ENCODE measurements at regions not wholly inside any gene's neighbourhood (a gene's known extent, or its start where the extent isn't known, plus 50 kb on each side); places are given as distances from the start of the nearest gene placed in this dataset.

- no peak for DNase-seq (ENCODE audit: low spot score)
- Histone ChIP-seq H3K27ac (no peak overlapping the region), H3K4me3 (no peak overlapping the region)
- no peak for TF ChIP-seq CTCF (IDR thresholded peaks at IDR 0.05)
These were observed 730.0 kb downstream of the MTRR start for GRCh38 chr5:8598996-8599395.

GRCh38 chr5:8600843-8601242, 731.9 kb downstream of the MTRR start:
- TF ChIP-seq CTCF (IDR thresholded peaks at IDR 0.05) = no peak
- Histone ChIP-seq H3K4me3 (no peak overlapping the region), H3K27ac (no peak overlapping the region)
- no peak for DNase-seq (ENCODE audit: low spot score)

- no peak for DNase-seq (ENCODE audit: low spot score)
- H3K4me3 ChIP-seq = no peak overlapping the region
- TF ChIP-seq CTCF (IDR thresholded peaks at IDR 0.05) = no peak
- H3K27ac ChIP-seq = no peak overlapping the region
These were observed 732.9 kb downstream of the MTRR start for GRCh38 chr5:8601831-8602354.

- Histone ChIP-seq H3K27ac (no peak overlapping the region), H3K4me3 (no peak overlapping the region)
- no peak for DNase-seq (ENCODE audit: low spot score)
- TF ChIP-seq CTCF (IDR thresholded peaks at IDR 0.05) = no peak
These were observed 737.3 kb downstream of the MTRR start for GRCh38 chr5:8606231-8606630.

GRCh38 chr5:8611067-8611466, 742.1 kb downstream of the MTRR start:
- Histone ChIP-seq H3K27ac (no peak overlapping the region), H3K4me3 (no peak overlapping the region)
- DNase-seq (ENCODE audit: low spot score) = no peak
- TF ChIP-seq CTCF (IDR thresholded peaks at IDR 0.05) = no peak

GRCh38 chr5:8613078-8613685, 744.2 kb downstream of the MTRR start:
- Histone ChIP-seq H3K4me3 (no peak overlapping the region), H3K27ac (no peak overlapping the region)
- TF ChIP-seq CTCF (IDR thresholded peaks at IDR 0.05) = no peak
- DNase-seq (ENCODE audit: low spot score) = no peak

- Histone ChIP-seq H3K27ac (no peak overlapping the region), H3K4me3 (no peak overlapping the region)
- TF ChIP-seq CTCF (IDR thresholded peaks at IDR 0.05) = no peak
- DNase-seq (ENCODE audit: low spot score) = no peak
These were observed 746.4 kb downstream of the MTRR start for GRCh38 chr5:8615142-8615858.
